ENCODE measurements at regions not wholly inside any gene's neighbourhood (a gene's known extent, or its start where the extent isn't known, plus 50 kb on each side); places are given as distances from the start of the nearest gene placed in this dataset.
A peak's percentile ranks its signal among the peaks of the same experiment; 100 is the strongest.

DNA sequence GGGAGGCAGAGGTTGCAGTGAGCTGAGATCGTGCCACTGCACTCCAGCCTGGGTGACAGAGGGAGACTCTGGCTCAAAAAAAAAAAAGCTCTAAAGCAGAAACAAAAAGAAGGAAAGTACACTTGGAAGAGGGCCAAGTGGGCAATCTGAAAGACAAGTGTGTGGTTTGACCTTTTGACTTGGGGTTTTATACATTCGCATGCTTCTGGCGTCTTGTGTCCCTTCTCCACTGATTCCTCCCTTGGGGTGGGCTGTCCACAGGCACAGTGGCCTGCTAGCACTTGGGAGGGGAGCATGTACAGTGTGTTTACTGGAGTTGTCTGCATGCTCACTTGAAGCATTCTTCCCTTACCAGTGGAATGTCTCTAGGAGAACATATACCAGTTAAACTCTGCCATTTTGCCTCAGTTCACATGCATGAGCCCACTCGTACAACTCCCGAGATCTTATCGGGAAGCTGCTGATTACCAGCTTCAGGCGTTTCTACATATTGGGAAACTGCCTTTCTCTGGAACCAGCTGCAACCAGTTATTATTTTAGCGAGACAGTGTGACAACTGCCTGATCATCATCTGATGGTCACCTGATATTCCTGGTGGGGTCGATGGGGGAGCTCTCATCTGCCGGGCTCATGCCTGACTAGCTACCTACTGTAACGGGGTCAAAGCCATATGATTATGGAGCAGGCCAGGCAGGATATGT is 113.5 kb upstream of the ZNF678 start:
- Histone ChIP-seq H3K4me2 (ENCODE audit: insufficient read depth, low read length) (peak overlapping the region; percentile 40; the same call in 1 of the 2 replicates), H3K79me2 (ENCODE audit: control insufficient read depth, insufficient read depth, low read length) (no peaks in the 10 kb centered on the region), H3K36me3 (ENCODE audit: control insufficient read depth, insufficient read depth, low read length) (no peaks in the 10 kb centered on the region), H3K4me3 (no peak overlapping the region), H3K4me1 (replicated peaks in 1 of 2; ENCODE audit: control insufficient read depth in 2 of 2, insufficient read depth in 2 of 2, low read length in 2 of 2) (peaks cover 10 to 12% of the 10 kb centered on the region in 2 experiments; a peak in 4 of 5 replicates), H3K9me3 (replicated peaks; ENCODE audit: control insufficient read depth, insufficient read depth, low read depth, low read length) (no peaks in the 10 kb centered on the region), H4K20me1 (replicated peaks; ENCODE audit: control insufficient read depth, insufficient read depth, low read length) (no peaks in the 10 kb centered on the region), H3K27ac (ENCODE audit: extremely low read depth, low read depth, low read length) (no peak overlapping the region), H3K9ac (ENCODE audit: insufficient read depth in 1 of 2, low read depth in 2 of 2, low read length in 2 of 2) (no peak overlapping the region; a peak in 1 of 4 replicates), H3K9me1 (ENCODE audit: control insufficient read depth, insufficient read depth, low read length) (no peaks in the 10 kb centered on the region), H3K27me3 (ENCODE audit: control insufficient read depth in 2 of 2, insufficient read depth in 2 of 2, low read length in 2 of 2) (peaks cover 11 to 21% of the 10 kb centered on the region in 2 experiments; a peak in 4 of 5 replicates), H2AFZ (ENCODE audit: low read depth, low read length) (no peak overlapping the region)
- ATAC-seq = peak; percentile 18
- FAIRE-seq = no peak
- 4% methylated on average over 10 of the region's 11 CpGs for WGBS (ENCODE audit: insufficient coverage, low coverage, missing lambda C conversion rate)
- in situ Hi-C loops (cut with MboI) (no loop called here), intact Hi-C loops (cut with micrococcal nuclease) (loop anchor here (10.0 kb wide), 1 partner anchor 495 kb away; the partner anchor contains the start of gene WNT9A)
- ChIA-PET POLR2A (interaction anchor here (0.6 to 1.3 kb wide), 4 partner anchors 11 to 591 kb away, joined by 3 to 4 read pairs (median 3); no protein-coding TSS in a partner anchor), CTCF (ENCODE audit: low intra/inter-chr PET ratio) (interaction anchor here (0.6 to 0.7 kb wide), 2 partner anchors 215 to 277 kb away, joined by 3 to 5 read pairs; no protein-coding TSS in a partner anchor)
- no TSS peak for BruUV-seq (replicated peaks)
- DNase-seq (ENCODE audit: extremely low read depth in 1 of 4, low spot score in 3 of 4) = no peak
- 0 out of 2 replicates have a peak, but pooled peaks have one; percentile 16 for TF ChIP-seq ZNF766 (CRISPR knock-in tag; conservative IDR thresholded peaks at IDR 0.05)
- no peak for TF ChIP-seq DMBX1 (CRISPR knock-in tag; IDR thresholded peaks at IDR 0.05; ENCODE audit: borderline replicate concordance)
- no peak for TF ChIP-seq RBM15 (IDR thresholded peaks at IDR 0.05; ENCODE audit: insufficient read depth, low read length)
- TF ChIP-seq, protein P1, sequence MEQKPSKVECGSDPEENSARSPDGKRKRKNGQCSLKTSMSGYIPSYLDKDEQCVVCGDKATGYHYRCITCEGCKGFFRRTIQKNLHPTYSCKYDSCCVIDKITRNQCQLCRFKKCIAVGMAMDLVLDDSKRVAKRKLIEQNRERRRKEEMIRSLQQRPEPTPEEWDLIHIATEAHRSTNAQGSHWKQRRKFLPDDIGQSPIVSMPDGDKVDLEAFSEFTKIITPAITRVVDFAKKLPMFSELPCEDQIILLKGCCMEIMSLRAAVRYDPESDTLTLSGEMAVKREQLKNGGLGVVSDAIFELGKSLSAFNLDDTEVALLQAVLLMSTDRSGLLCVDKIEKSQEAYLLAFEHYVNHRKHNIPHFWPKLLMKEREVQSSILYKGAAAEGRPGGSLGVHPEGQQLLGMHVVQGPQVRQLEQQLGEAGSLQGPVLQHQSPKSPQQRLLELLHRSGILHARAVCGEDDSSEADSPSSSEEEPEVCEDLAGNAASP (IDR thresholded peaks at IDR 0.05) = no peak
- no peak for TF ChIP-seq ELF1 (tag; IDR thresholded peaks at IDR 0.05)
- no peak for TF ChIP-seq MYC (IDR thresholded peaks at IDR 0.05; ENCODE audit: low read depth, low read length)
- no peak for TF ChIP-seq MYC (CRISPR knock-in tag; IDR thresholded peaks at IDR 0.05; ENCODE audit: borderline replicate concordance, low read depth)
- TF ChIP-seq KHSRP (IDR thresholded peaks at IDR 0.05) = no peak
- no peak for TF ChIP-seq BCOR (IDR thresholded peaks at IDR 0.05)
- TF ChIP-seq CBX3 (IDR thresholded peaks at IDR 0.05; ENCODE audit: borderline replicate concordance in 1 of 2, low read length in 2 of 2) = no peak
- TF ChIP-seq, protein P2, sequence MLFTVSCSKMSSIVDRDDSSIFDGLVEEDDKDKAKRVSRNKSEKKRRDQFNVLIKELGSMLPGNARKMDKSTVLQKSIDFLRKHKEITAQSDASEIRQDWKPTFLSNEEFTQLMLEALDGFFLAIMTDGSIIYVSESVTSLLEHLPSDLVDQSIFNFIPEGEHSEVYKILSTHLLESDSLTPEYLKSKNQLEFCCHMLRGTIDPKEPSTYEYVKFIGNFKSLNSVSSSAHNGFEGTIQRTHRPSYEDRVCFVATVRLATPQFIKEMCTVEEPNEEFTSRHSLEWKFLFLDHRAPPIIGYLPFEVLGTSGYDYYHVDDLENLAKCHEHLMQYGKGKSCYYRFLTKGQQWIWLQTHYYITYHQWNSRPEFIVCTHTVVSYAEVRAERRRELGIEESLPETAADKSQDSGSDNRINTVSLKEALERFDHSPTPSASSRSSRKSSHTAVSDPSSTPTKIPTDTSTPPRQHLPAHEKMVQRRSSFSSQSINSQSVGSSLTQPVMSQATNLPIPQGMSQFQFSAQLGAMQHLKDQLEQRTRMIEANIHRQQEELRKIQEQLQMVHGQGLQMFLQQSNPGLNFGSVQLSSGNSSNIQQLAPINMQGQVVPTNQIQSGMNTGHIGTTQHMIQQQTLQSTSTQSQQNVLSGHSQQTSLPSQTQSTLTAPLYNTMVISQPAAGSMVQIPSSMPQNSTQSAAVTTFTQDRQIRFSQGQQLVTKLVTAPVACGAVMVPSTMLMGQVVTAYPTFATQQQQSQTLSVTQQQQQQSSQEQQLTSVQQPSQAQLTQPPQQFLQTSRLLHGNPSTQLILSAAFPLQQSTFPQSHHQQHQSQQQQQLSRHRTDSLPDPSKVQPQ (CRISPR knock-in tag; IDR thresholded peaks at IDR 0.05; ENCODE audit: borderline replicate concordance) = no peak
- TF ChIP-seq PHB (CRISPR knock-in tag; IDR thresholded peaks at IDR 0.05) = no peak
- no peak for TF ChIP-seq HDAC1 (IDR thresholded peaks at IDR 0.05)
- TF ChIP-seq FOXA1 (IDR thresholded peaks at IDR 0.05; ENCODE audit: borderline replicate concordance) = no peak
- TF ChIP-seq NR2C2 (CRISPR knock-in tag; IDR thresholded peaks at IDR 0.05) = no peak
- 0 out of 2 replicates have a peak, but pooled peaks have one; percentile 31 for TF ChIP-seq NR2C2 (tag; IDR thresholded peaks at IDR 0.05)
- peak; percentile 82 for TF ChIP-seq NFIC (IDR thresholded peaks at IDR 0.05)
- TF ChIP-seq ILK (tag; IDR thresholded peaks at IDR 0.05; ENCODE audit: borderline replicate concordance, low read depth) = no peak
